ENCODE measurements at regions not wholly inside any gene's neighbourhood (a gene's known extent, or its start where the extent isn't known, plus 50 kb on each side); places are given as distances from the start of the nearest gene placed in this dataset.

GRCh38 chr2:204477358-204477950, 67.8 kb upstream of the PARD3B start:
- Histone ChIP-seq H3K36me3 (ENCODE audit: insufficient read depth, low read length) (no peaks in the 10 kb centered on the region), H3K4me1 (ENCODE audit: insufficient read depth, low read length, poor library complexity, severe bottlenecking) (no peaks in the 10 kb centered on the region), H2AFZ (ENCODE audit: low read length) (no peak overlapping the region), H3K79me2 (ENCODE audit: insufficient read depth, low read depth, low read length) (no peaks in the 10 kb centered on the region), H3K27ac (ENCODE audit: low read depth, low read length, poor library complexity, severe bottlenecking) (no peak overlapping the region), H3K4me2 (ENCODE audit: low read length) (no peak overlapping the region), H3K4me3 (ENCODE audit: low read depth, low read length, poor library complexity, severe bottlenecking) (no peak overlapping the region), H4K20me1 (ENCODE audit: insufficient read depth, low read length) (no peaks in the 10 kb centered on the region), H3K9me2 (ENCODE audit: insufficient read depth, low read length) (no peaks in the 10 kb centered on the region), H3K9me3 (ENCODE audit: low read length) (no peaks in the 10 kb centered on the region)
- no TSS peak for BruUV-seq (replicated peaks)
- DNase-seq (ENCODE audit: low spot score), result no peak
- CTCF ChIA-PET (ENCODE audit: unreplicated experiment), result no interaction called here
- POLR2A ChIA-PET, result interaction anchor here (0.6 to 0.7 kb wide), 2 partner anchors 646 to 962 kb away, joined by 3 to 4 read pairs; no protein-coding TSS in a partner anchor
- intact Hi-C loops (cut with micrococcal nuclease; ENCODE audit: unreplicated experiment), result no loop called here
- TF ChIP-seq, protein P1, sequence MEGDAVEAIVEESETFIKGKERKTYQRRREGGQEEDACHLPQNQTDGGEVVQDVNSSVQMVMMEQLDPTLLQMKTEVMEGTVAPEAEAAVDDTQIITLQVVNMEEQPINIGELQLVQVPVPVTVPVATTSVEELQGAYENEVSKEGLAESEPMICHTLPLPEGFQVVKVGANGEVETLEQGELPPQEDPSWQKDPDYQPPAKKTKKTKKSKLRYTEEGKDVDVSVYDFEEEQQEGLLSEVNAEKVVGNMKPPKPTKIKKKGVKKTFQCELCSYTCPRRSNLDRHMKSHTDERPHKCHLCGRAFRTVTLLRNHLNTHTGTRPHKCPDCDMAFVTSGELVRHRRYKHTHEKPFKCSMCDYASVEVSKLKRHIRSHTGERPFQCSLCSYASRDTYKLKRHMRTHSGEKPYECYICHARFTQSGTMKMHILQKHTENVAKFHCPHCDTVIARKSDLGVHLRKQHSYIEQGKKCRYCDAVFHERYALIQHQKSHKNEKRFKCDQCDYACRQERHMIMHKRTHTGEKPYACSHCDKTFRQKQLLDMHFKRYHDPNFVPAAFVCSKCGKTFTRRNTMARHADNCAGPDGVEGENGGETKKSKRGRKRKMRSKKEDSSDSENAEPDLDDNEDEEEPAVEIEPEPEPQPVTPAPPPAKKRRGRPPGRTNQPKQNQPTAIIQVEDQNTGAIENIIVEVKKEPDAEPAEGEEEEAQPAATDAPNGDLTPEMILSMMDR (conservative IDR thresholded peaks at IDR 0.05; ENCODE audit: low read length), result no peak
- no peak for TF ChIP-seq EZH2phosphoT487 (IDR thresholded peaks at IDR 0.05; ENCODE audit: borderline replicate concordance, low read depth, low read length)

DNA sequence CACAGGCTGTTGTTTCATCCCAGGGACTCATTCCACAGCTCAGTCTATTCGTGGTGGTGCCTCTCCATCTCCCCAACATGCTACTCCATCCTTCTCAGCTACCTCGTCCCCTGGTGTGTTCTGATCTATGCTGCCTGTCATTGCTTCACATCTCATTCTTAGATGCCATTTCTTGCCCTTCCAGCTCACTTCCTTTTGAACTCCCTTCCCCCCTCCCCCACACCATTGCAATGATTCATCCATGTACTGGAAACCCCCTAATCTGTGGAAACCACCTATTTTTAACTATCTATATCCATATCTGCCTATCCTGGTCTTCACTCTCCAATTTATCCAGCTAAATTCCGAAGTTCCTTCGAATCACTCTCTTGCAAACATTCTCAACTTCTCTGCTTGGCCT, 65.7 kb upstream of the PARD3B start:
- Histone ChIP-seq H2AFZ (ENCODE audit: low read length) (no peak overlapping the region), H3K9me2 (ENCODE audit: insufficient read depth, low read length) (no peaks in the 10 kb centered on the region), H3K4me2 (ENCODE audit: low read length) (no peak overlapping the region), H3K79me2 (ENCODE audit: insufficient read depth, low read depth, low read length) (no peaks in the 10 kb centered on the region), H3K4me1 (ENCODE audit: insufficient read depth, low read length, poor library complexity, severe bottlenecking) (no peaks in the 10 kb centered on the region), H3K9me3 (ENCODE audit: low read length) (no peaks in the 10 kb centered on the region), H4K20me1 (ENCODE audit: insufficient read depth, low read length) (no peaks in the 10 kb centered on the region), H3K27ac (ENCODE audit: low read depth, low read length, poor library complexity, severe bottlenecking) (no peak overlapping the region), H3K36me3 (ENCODE audit: insufficient read depth, low read length) (no peaks in the 10 kb centered on the region), H3K4me3 (ENCODE audit: low read depth, low read length, poor library complexity, severe bottlenecking) (no peak overlapping the region)
- TF ChIP-seq, protein P1 (conservative IDR thresholded peaks at IDR 0.05; ENCODE audit: low read length), result no peak
- no peak for TF ChIP-seq EZH2phosphoT487 (IDR thresholded peaks at IDR 0.05; ENCODE audit: borderline replicate concordance, low read depth, low read length)
- intact Hi-C loops (cut with micrococcal nuclease; ENCODE audit: unreplicated experiment), result no loop called here
- ChIA-PET CTCF (ENCODE audit: unreplicated experiment) (no interaction called here), POLR2A (interaction anchor here (0.7 kb wide), 1 partner anchor 326 kb away, joined by 3 read pairs; no protein-coding TSS in a partner anchor)
- DNase-seq (ENCODE audit: low spot score), result no peak
- BruUV-seq (replicated peaks), result no TSS peak

DNA sequence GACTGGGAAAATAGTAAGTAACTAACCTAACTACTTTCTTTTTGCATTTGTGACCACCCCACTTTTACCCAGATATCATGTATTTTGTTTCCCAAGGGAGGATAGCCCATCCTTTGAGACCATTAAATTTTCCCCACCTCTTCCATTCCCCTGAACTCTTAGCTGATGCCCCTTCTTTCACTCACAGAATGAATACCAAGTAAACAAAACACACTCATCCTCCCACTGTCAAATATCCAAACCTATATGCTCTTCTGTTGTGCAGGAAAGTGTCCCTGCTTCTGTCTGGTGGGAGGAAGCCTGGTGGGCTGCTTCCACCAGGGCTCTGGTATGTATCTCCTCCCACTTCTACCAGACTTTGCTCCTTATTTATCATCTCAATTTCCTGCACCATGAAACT, 64.6 kb upstream of the PARD3B start:
- TF ChIP-seq, protein P1 (conservative IDR thresholded peaks at IDR 0.05; ENCODE audit: low read length), result no peak
- no peak for TF ChIP-seq EZH2phosphoT487 (IDR thresholded peaks at IDR 0.05; ENCODE audit: borderline replicate concordance, low read depth, low read length)
- no peaks in the 10 kb centered on the region for H4K20me1 ChIP-seq (ENCODE audit: insufficient read depth, low read length)
- H3K79me2 ChIP-seq (ENCODE audit: insufficient read depth, low read depth, low read length), result no peaks in the 10 kb centered on the region
- intact Hi-C loops (cut with micrococcal nuclease; ENCODE audit: unreplicated experiment), result no loop called here
- no peaks in the 10 kb centered on the region for H3K9me2 ChIP-seq (ENCODE audit: insufficient read depth, low read length)
- no peaks in the 10 kb centered on the region for H3K36me3 ChIP-seq (ENCODE audit: insufficient read depth, low read length)
- H3K4me3 ChIP-seq (ENCODE audit: low read depth, low read length, poor library complexity, severe bottlenecking), result no peak overlapping the region
- no peak overlapping the region for H2AFZ ChIP-seq (ENCODE audit: low read length)
- DNase-seq (ENCODE audit: low spot score), result no peak
- no peak overlapping the region for H3K27ac ChIP-seq (ENCODE audit: low read depth, low read length, poor library complexity, severe bottlenecking)
- CTCF ChIA-PET (ENCODE audit: unreplicated experiment), result no interaction called here
- H3K9me3 ChIP-seq (ENCODE audit: low read length), result no peaks in the 10 kb centered on the region
- POLR2A ChIA-PET, result interaction anchor here (0.7 kb wide), 1 partner anchor 338 kb away, joined by 4 read pairs; no protein-coding TSS in a partner anchor
- H3K4me1 ChIP-seq (ENCODE audit: insufficient read depth, low read length, poor library complexity, severe bottlenecking), result no peaks in the 10 kb centered on the region
- no peak overlapping the region for H3K4me2 ChIP-seq (ENCODE audit: low read length)
- no TSS peak for BruUV-seq (replicated peaks)
